IMR-90 (cell line): ENCODE measurements at regions not wholly inside any gene's neighbourhood (a gene's known extent, or its start where the extent isn't known, plus 50 kb on each side); places are given as distances from the start of the nearest gene placed in this dataset.

ENCODE experiments used
- ATAC-seq: fragments of 200-7000 bp; cut with Tn5 transposase; 2 replicates; pipeline ENCODE4 v1.9.1; 2020; ENCODE audit warnings: low read depth, mild to moderate bottlenecking, moderate library complexity
- BruUV-seq: library from RNA; stranded (reverse); fragments of 400-500 nt; replicated peaks from 2 replicates; lab custom pipeline; 2021; lab: Mats Ljungman, UMichigan
- CTCF ChIA-PET: fragments of 300-600 bp; formaldehyde crosslinking; extraction: SDS; loops from one replicate; lab custom pipeline; 2021; ENCODE audit warnings: antibody characterized with exemption; lab: Yijun Ruan, JAX
- POLR2A ChIA-PET: fragments of 300-600 bp; sonication (Branson Sonifier 250); formaldehyde crosslinking; loops from one replicate; lab custom pipeline; 2022; ENCODE audit warnings: antibody characterized with exemption; ENCODE audit not compliant: unreplicated experiment; lab: Charles Lee
- DNase-seq: peaks from one replicate; pipeline ENCODE4 v3.0.0; 2013
- H2AFZ ChIP-seq: replicated peaks from 2 replicates; pipeline ENCODE3; 2013; ENCODE audit warnings: low read length, mild to moderate bottlenecking; ENCODE audit not compliant: poor library complexity
- H2AK5ac ChIP-seq: 2 replicates; pipeline ENCODE4 v1.6.1; 2013; ENCODE audit warnings: low read depth, low read length, inconsistent platforms
- H2AK9ac ChIP-seq: replicated peaks from 2 replicates; pipeline ENCODE3; 2013; ENCODE audit warnings: mild to moderate bottlenecking, low read depth, low read length, moderate library complexity; ENCODE audit not compliant: poor library complexity
- H2BK120ac ChIP-seq: 2 replicates; pipeline ENCODE4 v1.6.1; 2013; ENCODE audit warnings: low read depth, low read length, inconsistent platforms
- H2BK15ac ChIP-seq: 3 replicates; pipeline ENCODE4 v1.6.1; 2013; ENCODE audit warnings: low read depth, low read length, inconsistent platforms
- H2BK20ac ChIP-seq: 2 replicates; pipeline ENCODE4 v1.6.1; 2013; ENCODE audit warnings: low read depth, mild to moderate bottlenecking, inconsistent platforms, low read length, moderate library complexity
- H2BK5ac ChIP-seq: 2 replicates; pipeline ENCODE4 v1.6.1; 2013; ENCODE audit warnings: mild to moderate bottlenecking, low read depth, low read length, inconsistent platforms; ENCODE audit not compliant: poor library complexity, severe bottlenecking
- H3K14ac ChIP-seq: replicated peaks from 2 replicates; pipeline ENCODE4 v1.6.1; 2013; ENCODE audit warnings: low read depth, low read length, inconsistent platforms
- H3K18ac ChIP-seq: 2 replicates; pipeline ENCODE4 v1.6.1; 2013; ENCODE audit warnings: low read depth, low read length, control low read depth
- H3K23ac ChIP-seq: 2 replicates; pipeline ENCODE4 v1.6.1; 2013; ENCODE audit warnings: low read depth, low read length, inconsistent platforms
- H3K27ac ChIP-seq: 2 replicates; pipeline ENCODE4 v1.5.1; 2013; ENCODE audit warnings: mild to moderate bottlenecking, control low read depth, low read length; ENCODE audit not compliant: insufficient read depth
- H3K27me3 ChIP-seq: 2 replicates; pipeline ENCODE4 v1.6.1; 2013; ENCODE audit warnings: low read length; ENCODE audit not compliant: control insufficient read depth, insufficient read depth
- H3K36me3 ChIP-seq: 2 replicates; pipeline ENCODE4 v1.6.1; 2013; ENCODE audit warnings: low read length, mixed read lengths; ENCODE audit not compliant: control insufficient read depth, insufficient read depth
- H3K4ac ChIP-seq: 2 replicates; pipeline ENCODE4 v1.6.1; 2013; ENCODE audit warnings: low read depth, low read length, inconsistent platforms
- H3K4me1 ChIP-seq: 2 replicates; pipeline ENCODE4 v1.6.1; 2013; ENCODE audit warnings: low read length, mixed read lengths; ENCODE audit not compliant: control insufficient read depth, insufficient read depth
- H3K4me2 ChIP-seq: 2 replicates; pipeline ENCODE4 v1.6.1; 2013; ENCODE audit warnings: low read depth, mild to moderate bottlenecking, control low read depth, low read length, moderate library complexity
- H3K4me3 ChIP-seq: 2 replicates; pipeline ENCODE4 v1.5.1; 2013; ENCODE audit warnings: low read depth, mild to moderate bottlenecking, control low read depth, low read length, moderate library complexity; ENCODE audit not compliant: insufficient read depth
- H3K56ac ChIP-seq: 2 replicates; pipeline ENCODE4 v1.6.1; 2013; ENCODE audit warnings: low read length, inconsistent platforms; ENCODE audit not compliant: insufficient read depth; ENCODE audit errors: extremely low read depth
- H3K79me1 ChIP-seq, 2 experiments: 2 replicates each; pipeline ENCODE4 v1.6.1; 2013; ENCODE audit warnings: low read length in 2 of 2, inconsistent platforms in 1 of 2, low read depth in 1 of 2
- H3K9ac ChIP-seq: 2 replicates; pipeline ENCODE4 v1.6.1; 2013; ENCODE audit warnings: low read depth, low read length, control low read depth
- H3K9me1 ChIP-seq: 2 replicates; pipeline ENCODE4 v1.6.1; 2013; ENCODE audit warnings: low read length, inconsistent platforms; ENCODE audit not compliant: insufficient read depth
- H3K9me3 ChIP-seq: 2 replicates; pipeline ENCODE4 v1.6.1; 2013; ENCODE audit warnings: low read length; ENCODE audit not compliant: control insufficient read depth, insufficient read depth
- H4K20me1 ChIP-seq: 2 replicates; pipeline ENCODE4 v1.6.1; 2013; ENCODE audit warnings: low read length, inconsistent platforms; ENCODE audit not compliant: insufficient read depth
- H4K5ac ChIP-seq: 2 replicates; pipeline ENCODE4 v1.6.1; 2013; ENCODE audit warnings: mild to moderate bottlenecking, low read depth, low read length, control low read depth
- H4K8ac ChIP-seq, 2 experiments: 2 replicates each; pipeline ENCODE4 v1.6.1; 2013; ENCODE audit warnings: low read depth in 2 of 2, low read length in 2 of 2, control low read depth in 1 of 2, inconsistent platforms in 1 of 2
- H4K91ac ChIP-seq: 2 replicates; pipeline ENCODE4 v1.6.1; 2013; ENCODE audit warnings: low read depth, low read length, inconsistent platforms; ENCODE audit not compliant: insufficient read depth
- BHLHE40 ChIP-seq: fragments of 150-350 bp; IDR thresholded peaks from 2 replicates; pipeline ENCODE4 v1.6.1; 2016; ENCODE audit warnings: mild to moderate bottlenecking, low read depth, low read length
- CEBPB ChIP-seq: IDR thresholded peaks from 2 replicates; pipeline ENCODE4 v1.6.1; 2012; ENCODE audit warnings: low read depth, low read length, improper control_type of control experiment
- CHD1 ChIP-seq: IDR thresholded peaks from 2 replicates; pipeline ENCODE4 v1.6.1; 2012; ENCODE audit warnings: low read depth, low read length, improper control_type of control experiment
- FOS ChIP-seq: fragments of 150-350 bp; IDR thresholded peaks from 2 replicates; pipeline ENCODE4 v1.6.1; 2016; ENCODE audit warnings: low read depth, low read length
- MAFK ChIP-seq: IDR thresholded peaks from 2 replicates; pipeline ENCODE4 v1.6.1; 2012; ENCODE audit warnings: low read depth, low read length, improper control_type of control experiment
- MAZ ChIP-seq: IDR thresholded peaks from 2 replicates; pipeline ENCODE4 v1.6.1; 2012; ENCODE audit warnings: low read depth, mild to moderate bottlenecking, low read length, improper control_type of control experiment, moderate library complexity, borderline replicate concordance
- MXI1 ChIP-seq: IDR thresholded peaks from 2 replicates; pipeline ENCODE4 v1.6.1; 2012; ENCODE audit warnings: low read depth, mild to moderate bottlenecking, low read length, moderate library complexity, borderline replicate concordance
- NFE2L2 ChIP-seq: fragments of 150-350 bp; IDR thresholded peaks from 2 replicates; pipeline ENCODE4 v1.6.1; 2016; ENCODE audit warnings: low read depth, mild to moderate bottlenecking, low read length
- POLR2A ChIP-seq: IDR thresholded peaks from 2 replicates; pipeline ENCODE4 v1.6.1; 2012; ENCODE audit warnings: mild to moderate bottlenecking, low read depth, low read length
- RAD21 ChIP-seq: IDR thresholded peaks from 2 replicates; pipeline ENCODE4 v1.6.1; 2012; ENCODE audit warnings: low read length, improper control_type of control experiment
- RCOR1 ChIP-seq: IDR thresholded peaks from 2 replicates; pipeline ENCODE4 v1.6.1; 2012; ENCODE audit warnings: mild to moderate bottlenecking, low read length, improper control_type of control experiment; ENCODE audit not compliant: insufficient replicate concordance
- RFX5 ChIP-seq: IDR thresholded peaks from 2 replicates; pipeline ENCODE4 v1.8.0; 2012; ENCODE audit warnings: low read depth, mild to moderate bottlenecking, low read length, moderate library complexity
- SMC3 ChIP-seq: fragments of 150-350 bp; IDR thresholded peaks from 2 replicates; pipeline ENCODE4 v1.6.1; 2016; ENCODE audit warnings: low read depth, mild to moderate bottlenecking, antibody characterized with exemption, low read length, moderate library complexity
- WGBS, 2 experiments: methylation state at CpG; one replicate each; pipeline versions ENCODE4 v1.1.5 to v1.1.7; 2013; ENCODE audit warnings: missing lambda C conversion rate in 2 of 2; ENCODE audit not compliant: insufficient read length in 1 of 2; ENCODE audit errors: extremely low coverage in 2 of 2; 5-methylcytosine and 5-hydroxymethylcytosine counted together
- dilution Hi-C: fragments of 300-500 bp; cut with HindIII; formaldehyde crosslinking; loops from one replicate; pipeline ENCODE4 v1.14.3; 2018; ENCODE audit warnings: low sequenced_read_pairs; ENCODE audit not compliant: unreplicated experiment
- in situ Hi-C: fragments of 300-500 bp; cut with MboI; formaldehyde crosslinking; loops from 3 replicates; pipeline ENCODE4 v1.14.3; 2019; ENCODE audit warnings: low sequenced_read_pairs, inconsistent platforms, mixed read lengths
- intact Hi-C: fragments of 100-400 bp; cut with micrococcal nuclease; formaldehyde crosslinking; loops from 2 replicates; pipeline ENCODE4 v1.10.0; 2022
- TF ChIP-seq, protein P1 (sequence below): fragments of 150-350 bp; IDR thresholded peaks from 2 replicates; pipeline ENCODE4 v1.6.1; 2016; ENCODE audit warnings: low read depth, mild to moderate bottlenecking, low read length, moderate library complexity, borderline replicate concordance
- TF ChIP-seq, protein P2 (sequence below): conservative IDR thresholded peaks from 2 replicates; pipeline ENCODE4 v1.5.1; 2012; ENCODE audit warnings: mild to moderate bottlenecking, low read depth, low read length, improper control_type of control experiment
- TF ChIP-seq, protein P3 (sequence below): fragments of 150-350 bp; IDR thresholded peaks from 2 replicates; pipeline ENCODE4 v1.6.1; 2017; ENCODE audit warnings: mild to moderate bottlenecking, antibody characterized with exemption, low read length, low read depth

DNA sequence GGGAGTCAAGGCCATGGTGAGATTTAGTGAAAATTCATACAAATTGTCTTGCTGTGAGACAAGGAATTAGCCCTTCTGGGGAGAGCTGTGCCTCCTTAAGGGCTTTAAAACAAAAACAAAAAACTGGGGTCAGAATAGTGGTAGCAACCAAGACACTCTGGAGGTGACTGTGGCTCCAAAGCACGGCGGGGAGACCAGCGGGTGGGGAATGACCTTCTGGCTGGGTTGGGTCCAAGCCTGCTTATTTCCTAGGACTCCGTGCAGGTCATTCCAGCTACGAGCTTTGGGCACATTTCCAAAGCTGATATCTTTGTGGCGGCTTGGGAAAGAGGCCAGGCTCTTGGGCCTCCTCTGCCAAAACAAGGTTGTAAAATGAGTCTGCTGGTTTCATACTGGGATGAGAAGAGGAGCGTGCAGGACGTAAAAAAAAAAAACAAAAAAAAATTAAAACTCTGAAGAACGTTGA lies 348.3 kb downstream of the UQCRFS1 start:
- dilution Hi-C loops: no loop called here
- no TSS peak for BruUV-seq

More for the DNA sequence above, 348.3 kb downstream of the UQCRFS1 start:
- no peak overlapping the region for H4K91ac ChIP-seq
- H3K56ac ChIP-seq: no peak overlapping the region
- CTCF ChIA-PET: no interaction called here
- no peak overlapping the region for H2BK20ac ChIP-seq
- TF ChIP-seq FOS (no peak), SMC3 (no peak), POLR2A (no peak), CEBPB (no peak), MAFK (no peak), RAD21 (no peak), RCOR1 (no peak), NFE2L2 (no peak), BHLHE40 (no peak), CHD1 (no peak), RFX5 (no peak), MAZ (no peak), MXI1 (no peak)
- TF ChIP-seq, protein P1, sequence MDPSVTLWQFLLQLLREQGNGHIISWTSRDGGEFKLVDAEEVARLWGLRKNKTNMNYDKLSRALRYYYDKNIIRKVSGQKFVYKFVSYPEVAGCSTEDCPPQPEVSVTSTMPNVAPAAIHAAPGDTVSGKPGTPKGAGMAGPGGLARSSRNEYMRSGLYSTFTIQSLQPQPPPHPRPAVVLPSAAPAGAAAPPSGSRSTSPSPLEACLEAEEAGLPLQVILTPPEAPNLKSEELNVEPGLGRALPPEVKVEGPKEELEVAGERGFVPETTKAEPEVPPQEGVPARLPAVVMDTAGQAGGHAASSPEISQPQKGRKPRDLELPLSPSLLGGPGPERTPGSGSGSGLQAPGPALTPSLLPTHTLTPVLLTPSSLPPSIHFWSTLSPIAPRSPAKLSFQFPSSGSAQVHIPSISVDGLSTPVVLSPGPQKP: no peak
- TF ChIP-seq, protein P2, sequence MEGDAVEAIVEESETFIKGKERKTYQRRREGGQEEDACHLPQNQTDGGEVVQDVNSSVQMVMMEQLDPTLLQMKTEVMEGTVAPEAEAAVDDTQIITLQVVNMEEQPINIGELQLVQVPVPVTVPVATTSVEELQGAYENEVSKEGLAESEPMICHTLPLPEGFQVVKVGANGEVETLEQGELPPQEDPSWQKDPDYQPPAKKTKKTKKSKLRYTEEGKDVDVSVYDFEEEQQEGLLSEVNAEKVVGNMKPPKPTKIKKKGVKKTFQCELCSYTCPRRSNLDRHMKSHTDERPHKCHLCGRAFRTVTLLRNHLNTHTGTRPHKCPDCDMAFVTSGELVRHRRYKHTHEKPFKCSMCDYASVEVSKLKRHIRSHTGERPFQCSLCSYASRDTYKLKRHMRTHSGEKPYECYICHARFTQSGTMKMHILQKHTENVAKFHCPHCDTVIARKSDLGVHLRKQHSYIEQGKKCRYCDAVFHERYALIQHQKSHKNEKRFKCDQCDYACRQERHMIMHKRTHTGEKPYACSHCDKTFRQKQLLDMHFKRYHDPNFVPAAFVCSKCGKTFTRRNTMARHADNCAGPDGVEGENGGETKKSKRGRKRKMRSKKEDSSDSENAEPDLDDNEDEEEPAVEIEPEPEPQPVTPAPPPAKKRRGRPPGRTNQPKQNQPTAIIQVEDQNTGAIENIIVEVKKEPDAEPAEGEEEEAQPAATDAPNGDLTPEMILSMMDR: no peak
- TF ChIP-seq, protein P3, sequence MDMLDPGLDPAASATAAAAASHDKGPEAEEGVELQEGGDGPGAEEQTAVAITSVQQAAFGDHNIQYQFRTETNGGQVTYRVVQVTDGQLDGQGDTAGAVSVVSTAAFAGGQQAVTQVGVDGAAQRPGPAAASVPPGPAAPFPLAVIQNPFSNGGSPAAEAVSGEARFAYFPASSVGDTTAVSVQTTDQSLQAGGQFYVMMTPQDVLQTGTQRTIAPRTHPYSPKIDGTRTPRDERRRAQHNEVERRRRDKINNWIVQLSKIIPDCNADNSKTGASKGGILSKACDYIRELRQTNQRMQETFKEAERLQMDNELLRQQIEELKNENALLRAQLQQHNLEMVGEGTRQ: no peak
- H4K8ac ChIP-seq: no peak overlapping the region
- no peak overlapping the region for H4K5ac ChIP-seq
- no peak overlapping the region for H2AFZ ChIP-seq
- H3K4ac ChIP-seq: no peak overlapping the region
- H3K4me1 ChIP-seq: no peaks in the 10 kb centered on the region
- H3K27ac ChIP-seq: no peak overlapping the region
- H3K4me2 ChIP-seq: no peak overlapping the region
- H3K36me3 ChIP-seq: no peaks in the 10 kb centered on the region
- no peaks in the 10 kb centered on the region for H3K79me1 ChIP-seq
- H3K14ac ChIP-seq: no peak overlapping the region
- no peaks in the 10 kb centered on the region for H3K9me1 ChIP-seq
- H3K9ac ChIP-seq: no peak overlapping the region
- ATAC-seq (no peak), DNase-seq (peak; percentile 7)
- H3K18ac ChIP-seq: no peak overlapping the region
- no peak overlapping the region for H2AK5ac ChIP-seq
- H2AK9ac ChIP-seq: no peak overlapping the region
- H2BK5ac ChIP-seq: no peak overlapping the region
- intact Hi-C loops: no loop called here
- in situ Hi-C loops: no loop called here
- no peak overlapping the region for H2BK15ac ChIP-seq
- POLR2A ChIA-PET: no interaction called here
- no peak overlapping the region for H3K4me3 ChIP-seq
- 7% methylated on average over 3 of the region's 9 CpGs; no CpG with 5 or more reads in 1 of the 2 experiments for WGBS, 2 experiments
- no peaks in the 10 kb centered on the region for H3K27me3 ChIP-seq
- no peak overlapping the region for H2BK120ac ChIP-seq
- no peak overlapping the region for H3K23ac ChIP-seq
- peaks cover 3% of the 10 kb centered on the region; the same call in 1 of the 2 replicates for H3K9me3 ChIP-seq
- H4K20me1 ChIP-seq: no peaks in the 10 kb centered on the region
